Activated T-helper 17 cell treated with anti-CD3 and anti-CD28 coated beads, Interleukin-2, amount 50 U/mL, for 72 hours (primary cell): ENCODE measurements at regions not wholly inside any gene's neighbourhood (a gene's known extent, or its start where the extent isn't known, plus 50 kb on each side); places are given as distances from the start of the nearest gene placed in this dataset.

Experiments used
- ATAC-seq: fragments of 150-1000 bp; cut with Tn5 transposase; replicated peaks from 2 replicates; pipeline ENCODE4 v1.10.0; 2021; ENCODE audit warnings: mild to moderate bottlenecking, moderate library complexity
- H3K27ac Mint-ChIP-seq: one replicate; pipeline ENCODE4 v1.8.0; 2022; ENCODE audit warnings: mixed read lengths
- H3K27me3 Mint-ChIP-seq: one replicate; pipeline ENCODE4 v1.8.0; 2022; ENCODE audit warnings: mixed read lengths
- H3K36me3 Mint-ChIP-seq: one replicate; pipeline ENCODE4 v1.8.0; 2022; ENCODE audit warnings: low read depth, mild to moderate bottlenecking, mixed read lengths
- H3K4me1 Mint-ChIP-seq: one replicate; pipeline ENCODE4 v1.8.0; 2022; ENCODE audit warnings: mixed read lengths
- H3K4me3 Mint-ChIP-seq: one replicate; pipeline ENCODE4 v1.8.0; 2022; ENCODE audit warnings: mild to moderate bottlenecking, mixed read lengths
- H3K9me3 Mint-ChIP-seq: one replicate; pipeline ENCODE4 v1.8.0; 2022; ENCODE audit warnings: mixed read lengths

DNA sequence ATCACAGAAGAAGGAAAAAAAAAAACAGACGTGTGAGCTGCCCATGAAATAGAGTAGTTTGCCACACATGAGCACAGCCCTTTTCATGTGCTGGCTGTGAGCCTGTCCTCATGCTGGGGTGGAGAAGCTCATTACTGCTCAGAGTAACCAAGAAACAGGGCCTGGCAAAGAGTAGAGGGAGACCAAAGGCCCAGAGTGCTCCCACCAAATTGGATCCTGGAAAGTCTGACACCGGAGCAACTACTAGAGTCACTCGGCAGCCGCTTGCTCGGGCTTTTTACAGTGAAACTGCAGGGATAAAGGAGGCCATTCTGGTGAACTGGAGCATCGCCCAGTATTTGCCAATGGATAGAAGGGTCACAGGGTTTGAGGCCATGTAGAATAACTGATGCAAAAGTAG is 64.4 kb upstream of the BARHL2 start:
- no peak for ATAC-seq

DNA sequence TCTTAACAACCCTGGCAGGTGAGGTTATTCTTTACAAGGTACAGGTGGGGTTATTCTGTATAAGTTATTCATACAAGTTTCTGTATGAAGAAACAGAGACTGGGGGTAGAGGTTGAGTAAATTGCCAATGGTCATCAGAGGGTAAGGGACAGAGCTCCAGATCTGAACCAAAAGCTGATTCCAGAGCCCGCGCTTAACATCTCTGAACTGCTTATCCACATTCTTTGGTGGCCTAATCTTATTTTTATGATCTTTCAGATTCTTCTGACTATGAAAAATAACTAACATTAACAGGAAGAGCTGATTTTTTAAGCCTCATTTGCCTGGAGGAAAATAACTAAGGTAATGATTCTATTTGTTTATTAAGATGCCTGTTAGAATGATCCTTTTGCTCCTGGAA is 63.9 kb upstream of the BARHL2 start:
- H3K9me3 Mint-ChIP-seq = no peaks in the 10 kb centered on the region
- no peak overlapping the region for H3K27ac Mint-ChIP-seq
- H3K4me3 Mint-ChIP-seq = no peak overlapping the region
- no peaks in the 10 kb centered on the region for H3K36me3 Mint-ChIP-seq
- no peaks in the 10 kb centered on the region for H3K4me1 Mint-ChIP-seq
- H3K27me3 Mint-ChIP-seq = peaks cover 14% of the 10 kb centered on the region
- ATAC-seq = no peak

More for the DNA sequence above, 64.4 kb upstream of the BARHL2 start:
- no peak overlapping the region for H3K27ac Mint-ChIP-seq
- no peaks in the 10 kb centered on the region for H3K4me1 Mint-ChIP-seq
- peaks cover 14% of the 10 kb centered on the region for H3K27me3 Mint-ChIP-seq
- no peaks in the 10 kb centered on the region for H3K36me3 Mint-ChIP-seq
- H3K9me3 Mint-ChIP-seq = no peaks in the 10 kb centered on the region
- no peak overlapping the region for H3K4me3 Mint-ChIP-seq

DNA sequence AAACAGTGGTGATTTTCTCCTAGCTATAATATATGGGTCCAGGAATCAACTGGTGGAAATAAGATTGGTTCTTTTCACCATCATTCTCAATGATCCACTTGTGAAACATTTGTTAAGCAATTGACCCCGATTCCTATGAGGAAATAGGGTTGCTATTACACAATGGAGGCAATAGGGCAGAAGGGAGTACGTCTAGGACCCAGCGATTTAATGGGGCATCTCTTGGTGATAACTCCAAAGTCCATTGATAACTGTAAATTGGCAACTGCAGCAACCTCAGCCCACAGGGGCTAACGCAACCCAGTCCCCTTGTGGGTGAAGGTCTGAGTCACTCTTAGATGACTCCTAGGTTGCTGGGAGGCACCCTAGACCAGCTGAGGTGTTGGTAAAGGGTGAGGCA is 62.5 kb upstream of the BARHL2 start:
- H3K36me3 Mint-ChIP-seq = no peaks in the 10 kb centered on the region
- no peaks in the 10 kb centered on the region for H3K4me1 Mint-ChIP-seq
- peaks cover 14% of the 10 kb centered on the region for H3K27me3 Mint-ChIP-seq
- ATAC-seq = no peak
- no peak overlapping the region for H3K27ac Mint-ChIP-seq
- H3K9me3 Mint-ChIP-seq = no peaks in the 10 kb centered on the region
- H3K4me3 Mint-ChIP-seq = no peak overlapping the region

DNA sequence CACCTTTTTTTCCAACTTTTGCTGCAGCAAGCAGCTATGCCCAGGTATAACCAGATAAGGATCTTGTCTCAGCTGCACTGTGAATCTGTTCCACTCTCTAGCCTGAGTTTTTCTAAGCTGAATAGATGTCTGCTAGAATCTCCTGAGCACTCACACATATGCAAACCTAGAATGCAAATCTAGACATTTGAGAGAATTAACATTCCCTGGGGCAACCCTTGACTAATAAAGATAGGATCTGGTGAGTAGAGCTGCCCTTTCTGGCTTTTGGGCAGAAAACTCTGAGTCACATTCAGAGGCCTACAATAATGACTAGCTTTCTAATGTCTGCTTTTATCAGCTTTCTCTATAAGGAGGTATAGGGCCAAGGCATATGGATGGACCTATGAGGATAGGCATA is 61.4 kb upstream of the BARHL2 start:
- H3K4me1 Mint-ChIP-seq = no peaks in the 10 kb centered on the region
- ATAC-seq = peak; percentile 35
- H3K4me3 Mint-ChIP-seq = no peak overlapping the region
- H3K9me3 Mint-ChIP-seq = no peaks in the 10 kb centered on the region
- peaks cover 11% of the 10 kb centered on the region for H3K27me3 Mint-ChIP-seq
- no peaks in the 10 kb centered on the region for H3K36me3 Mint-ChIP-seq
- no peak overlapping the region for H3K27ac Mint-ChIP-seq

DNA sequence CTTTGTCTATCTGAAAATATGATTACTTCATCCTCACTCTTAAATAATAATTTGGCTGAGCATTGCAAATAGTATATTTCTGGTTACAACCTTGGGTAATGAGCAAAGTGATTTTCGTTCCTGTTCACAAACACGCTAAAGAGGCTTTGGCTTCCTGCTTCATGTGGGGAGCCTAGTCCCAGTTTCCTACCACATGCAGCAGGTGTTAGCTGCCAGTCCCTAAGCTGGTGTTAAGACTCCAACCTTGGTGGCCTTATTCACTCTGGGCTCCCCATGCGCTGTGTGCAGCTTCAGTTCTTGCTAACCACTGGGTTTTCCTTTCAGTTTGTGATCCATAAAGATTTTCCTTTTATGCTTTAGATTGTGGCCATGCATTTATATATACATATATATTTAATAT is 56.7 kb upstream of the BARHL2 start:
- Mint-ChIP-seq H3K27me3 (peaks cover 29% of the 10 kb centered on the region), H3K27ac (no peak overlapping the region), H3K9me3 (no peaks in the 10 kb centered on the region), H3K36me3 (no peaks in the 10 kb centered on the region), H3K4me1 (no peaks in the 10 kb centered on the region), H3K4me3 (no peak overlapping the region)
- no peak for ATAC-seq

DNA sequence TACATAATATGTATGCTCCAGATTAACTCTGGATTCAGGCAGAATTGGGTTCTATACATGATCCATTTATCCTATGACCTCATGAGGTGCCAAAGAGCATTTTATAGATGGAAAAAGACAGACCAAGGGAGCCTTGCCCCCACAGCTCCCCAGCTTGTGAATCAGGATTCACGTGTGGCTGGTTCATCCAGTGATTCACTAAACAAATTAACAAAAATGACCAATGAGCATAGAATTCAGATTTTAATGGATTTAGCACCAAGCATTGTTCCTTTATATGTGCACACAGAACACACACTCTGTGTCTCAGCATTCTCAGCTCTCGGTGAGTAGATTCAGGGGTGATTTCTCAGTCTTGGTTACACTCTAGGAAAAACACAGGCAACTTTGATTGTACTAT is 51.7 kb upstream of the BARHL2 start:
- no peak overlapping the region for H3K4me3 Mint-ChIP-seq
- no peaks in the 10 kb centered on the region for H3K9me3 Mint-ChIP-seq

DNA sequence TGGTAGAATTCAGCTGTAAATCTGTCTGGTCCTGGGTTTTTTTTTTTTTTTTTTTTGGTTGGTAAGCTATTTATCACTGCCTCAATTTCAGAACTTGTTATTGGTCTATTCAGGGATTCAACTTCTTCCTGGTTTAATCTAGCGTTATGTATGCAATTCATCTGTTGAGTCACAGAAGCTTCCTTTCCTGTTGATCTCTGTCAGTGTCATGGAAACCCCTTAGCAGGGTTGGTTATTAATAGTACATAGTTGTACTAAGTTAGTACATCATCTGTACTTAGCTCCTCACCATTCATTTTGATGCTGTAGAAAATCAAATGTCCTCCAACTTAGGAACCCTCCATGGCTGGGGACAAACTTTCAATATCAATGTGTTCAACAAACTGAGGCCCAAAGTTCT is 51.0 kb upstream of the BARHL2 start:
- Mint-ChIP-seq H3K27me3 (peaks cover 45% of the 10 kb centered on the region), H3K9me3 (no peaks in the 10 kb centered on the region), H3K27ac (no peak overlapping the region), H3K4me1 (no peaks in the 10 kb centered on the region), H3K36me3 (no peaks in the 10 kb centered on the region), H3K4me3 (no peak overlapping the region)
- peak; percentile 28 for ATAC-seq

More for the DNA sequence above, 51.7 kb upstream of the BARHL2 start:
- H3K4me1 Mint-ChIP-seq = no peaks in the 10 kb centered on the region
- H3K36me3 Mint-ChIP-seq = no peaks in the 10 kb centered on the region
- H3K27me3 Mint-ChIP-seq = peaks cover 49% of the 10 kb centered on the region
- no peak overlapping the region for H3K27ac Mint-ChIP-seq
- ATAC-seq = no peak
